ENCODE measurements at regions not wholly inside any gene's neighbourhood (a gene's known extent, or its start where the extent isn't known, plus 50 kb on each side); places are given as distances from the start of the nearest gene placed in this dataset.

DNA sequence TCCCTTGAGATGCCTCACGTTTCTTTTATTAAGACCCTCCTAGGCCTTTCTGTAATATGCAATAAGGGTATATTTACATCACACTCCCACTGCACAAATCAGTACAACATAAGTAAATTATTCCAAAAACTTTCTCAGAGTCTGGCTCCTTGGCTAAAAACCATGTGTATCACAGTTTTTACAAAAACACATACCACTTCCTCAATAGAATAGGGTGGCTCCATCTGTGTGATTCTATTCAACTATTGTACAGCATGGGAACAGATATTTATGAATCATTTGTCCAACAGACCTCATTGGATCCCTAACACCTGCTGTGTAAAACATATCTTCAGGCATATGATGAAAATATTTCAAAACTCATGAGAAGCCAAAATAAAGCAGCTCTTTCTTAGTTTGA lies 502.7 kb downstream of the EFNA5 start:
- no peaks in the 10 kb centered on the region for H3K23me2 ChIP-seq (ENCODE audit: insufficient read length, low read depth, low read length, poor library complexity, severe bottlenecking)
- no peak overlapping the region for H2AFZ ChIP-seq (ENCODE audit: low read length)
- Mint-ChIP-seq H3K27ac (no peak overlapping the region), H3K9me3 (peaks cover 17 to 27% of the 10 kb centered on the region in 2 experiments), H3K4me1 (no peaks in the 10 kb centered on the region), H3K36me3 (ENCODE audit: insufficient read depth in 1 of 3, low read depth in 3 of 3) (peaks cover 12 to 29% (median 16%) of the 10 kb centered on the region in 3 experiments), H3K27me3 (ENCODE audit: low read depth) (no peaks in the 10 kb centered on the region), H3K4me3 (no peak overlapping the region)
- H3K4me1 ChIP-seq (ENCODE audit: insufficient read depth, low read length), result no peaks in the 10 kb centered on the region
- DNase-seq, result no peak
- no peak overlapping the region for H2BK5ac ChIP-seq (ENCODE audit: insufficient read length, low read length)
- H3K79me2 ChIP-seq (ENCODE audit: insufficient read depth, low read length), result no peaks in the 10 kb centered on the region
- no peak overlapping the region for H2BK120ac ChIP-seq (ENCODE audit: low read depth, low read length, poor library complexity, severe bottlenecking)
- no peak overlapping the region for H3K23ac ChIP-seq (ENCODE audit: insufficient read length, low read depth, low read length)
- H4K8ac ChIP-seq (replicated peaks; ENCODE audit: insufficient read length, low read depth, low read length), result no peak overlapping the region
- H3K18ac ChIP-seq (ENCODE audit: insufficient read length, low read depth, low read length), result no peak overlapping the region
- no peak overlapping the region for H3T11ph ChIP-seq (ENCODE audit: low read length)
- H3K4me2 ChIP-seq (ENCODE audit: insufficient read depth, insufficient read length, low read length), result no peak overlapping the region
- no peak overlapping the region for H2BK12ac ChIP-seq (ENCODE audit: insufficient read length, low read depth, low read length)
- H3K27ac ChIP-seq (ENCODE audit: insufficient read length, low read depth, low read length), result no peak overlapping the region
- H4K20me1 ChIP-seq (ENCODE audit: control insufficient read depth, insufficient read depth, insufficient read length), result no peaks in the 10 kb centered on the region
- no peak overlapping the region for H3K14ac ChIP-seq (ENCODE audit: insufficient read depth, low read length)
- no peak overlapping the region for H4K5ac ChIP-seq (ENCODE audit: insufficient read length, low read depth, low read length)
- H2AK5ac ChIP-seq (ENCODE audit: insufficient read length, low read length), result no peak overlapping the region
- H3K9me3 ChIP-seq (ENCODE audit: control insufficient read depth, low read depth, low read length), result peaks cover 17% of the 10 kb centered on the region
- no peak overlapping the region for H3K4ac ChIP-seq (ENCODE audit: low read depth, low read length)
- no peaks in the 10 kb centered on the region for H3K79me1 ChIP-seq (ENCODE audit: insufficient read depth, low read depth, low read length, poor library complexity, severe bottlenecking)
- H2BK15ac ChIP-seq (ENCODE audit: low read depth, low read length), result no peak overlapping the region
- no CpG with 5 or more reads among the region's 1 CpG for WGBS (ENCODE audit: extremely low coverage, insufficient read length, low lambda C conversion rate)
- no peak for TF ChIP-seq CTCF (conservative IDR thresholded peaks at IDR 0.05)
- no peaks in the 10 kb centered on the region for H3K27me3 ChIP-seq (ENCODE audit: insufficient read depth, low read length)
- H3K56ac ChIP-seq (ENCODE audit: insufficient read length, low read depth, low read length), result no peak overlapping the region
- no peak overlapping the region for H3K9ac ChIP-seq (ENCODE audit: extremely low read depth, insufficient read length, low read length)
- H4K91ac ChIP-seq (ENCODE audit: insufficient read length, low read depth, low read length), result no peak overlapping the region
- H2BK20ac ChIP-seq (ENCODE audit: low read depth, low read length, poor library complexity, severe bottlenecking), result no peak overlapping the region
